ENCODE measurements at regions not wholly inside any gene's neighbourhood (a gene's known extent, or its start where the extent isn't known, plus 50 kb on each side); places are given as distances from the start of the nearest gene placed in this dataset.

DNA sequence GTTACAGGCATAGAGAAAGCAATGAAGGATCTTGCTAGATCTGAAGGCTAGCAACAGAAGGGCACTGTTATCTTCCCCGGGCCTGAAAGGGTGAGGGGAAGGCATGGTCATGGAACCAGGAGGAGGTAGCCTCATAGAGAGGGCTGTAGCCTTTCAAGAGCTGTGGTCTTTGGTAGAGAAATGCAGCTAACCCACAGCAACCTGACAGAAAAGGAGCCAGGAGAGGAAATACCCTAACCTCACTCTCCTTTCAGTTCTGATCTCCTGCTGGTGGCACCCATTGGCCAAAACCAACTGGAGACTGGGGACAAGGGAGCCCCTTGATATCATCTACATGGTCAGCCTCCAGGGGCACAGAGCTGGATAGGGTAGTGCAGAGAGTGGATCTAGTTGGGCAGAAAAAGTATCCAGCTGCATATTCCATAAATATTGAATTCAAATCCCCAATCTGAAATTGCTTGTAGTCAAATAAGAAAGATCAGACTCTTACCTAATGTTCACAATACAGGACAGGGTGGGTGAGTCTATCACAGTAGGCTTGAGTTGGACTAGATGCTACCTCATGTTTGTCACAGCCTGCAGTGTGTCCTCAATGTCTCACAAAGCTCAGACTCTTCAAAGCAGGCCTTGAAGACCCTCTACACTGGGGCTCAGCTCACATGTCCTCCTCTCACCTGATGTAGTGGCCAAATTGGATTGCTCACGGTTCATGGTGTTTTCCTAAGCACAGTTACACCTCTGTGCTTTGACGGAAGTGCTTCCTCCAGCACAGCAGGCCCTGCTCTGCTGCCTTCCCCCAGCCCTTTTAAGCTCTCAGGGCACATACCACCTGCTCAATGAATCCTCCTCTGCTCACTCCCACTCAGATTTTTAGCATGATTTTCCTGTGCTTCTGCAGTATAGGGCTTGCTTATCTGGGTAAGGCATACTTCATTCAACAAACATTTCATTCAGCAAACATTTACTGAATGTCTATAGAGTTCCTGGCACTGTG is 74.1 kb upstream of the JUN start:
- H3K4me1 Mint-ChIP-seq (ENCODE audit: low read depth): peaks cover 11% of the 10 kb centered on the region
- no peak overlapping the region for H3K4me3 Mint-ChIP-seq (ENCODE audit: unreplicated experiment)
- H3K27me3 Mint-ChIP-seq (ENCODE audit: low read depth): peaks cover 2% of the 10 kb centered on the region
- no peak overlapping the region for H3K27ac Mint-ChIP-seq (ENCODE audit: unreplicated experiment)
- no peaks in the 10 kb centered on the region for H3K9me3 Mint-ChIP-seq (ENCODE audit: low read depth)
- TF ChIP-seq, protein P1, sequence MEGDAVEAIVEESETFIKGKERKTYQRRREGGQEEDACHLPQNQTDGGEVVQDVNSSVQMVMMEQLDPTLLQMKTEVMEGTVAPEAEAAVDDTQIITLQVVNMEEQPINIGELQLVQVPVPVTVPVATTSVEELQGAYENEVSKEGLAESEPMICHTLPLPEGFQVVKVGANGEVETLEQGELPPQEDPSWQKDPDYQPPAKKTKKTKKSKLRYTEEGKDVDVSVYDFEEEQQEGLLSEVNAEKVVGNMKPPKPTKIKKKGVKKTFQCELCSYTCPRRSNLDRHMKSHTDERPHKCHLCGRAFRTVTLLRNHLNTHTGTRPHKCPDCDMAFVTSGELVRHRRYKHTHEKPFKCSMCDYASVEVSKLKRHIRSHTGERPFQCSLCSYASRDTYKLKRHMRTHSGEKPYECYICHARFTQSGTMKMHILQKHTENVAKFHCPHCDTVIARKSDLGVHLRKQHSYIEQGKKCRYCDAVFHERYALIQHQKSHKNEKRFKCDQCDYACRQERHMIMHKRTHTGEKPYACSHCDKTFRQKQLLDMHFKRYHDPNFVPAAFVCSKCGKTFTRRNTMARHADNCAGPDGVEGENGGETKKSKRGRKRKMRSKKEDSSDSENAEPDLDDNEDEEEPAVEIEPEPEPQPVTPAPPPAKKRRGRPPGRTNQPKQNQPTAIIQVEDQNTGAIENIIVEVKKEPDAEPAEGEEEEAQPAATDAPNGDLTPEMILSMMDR (IDR thresholded peaks at IDR 0.05): no peak
- H3K36me3 Mint-ChIP-seq (ENCODE audit: low read depth): no peaks in the 10 kb centered on the region
- no peak for DNase-seq (ENCODE audit: low spot score)

DNA sequence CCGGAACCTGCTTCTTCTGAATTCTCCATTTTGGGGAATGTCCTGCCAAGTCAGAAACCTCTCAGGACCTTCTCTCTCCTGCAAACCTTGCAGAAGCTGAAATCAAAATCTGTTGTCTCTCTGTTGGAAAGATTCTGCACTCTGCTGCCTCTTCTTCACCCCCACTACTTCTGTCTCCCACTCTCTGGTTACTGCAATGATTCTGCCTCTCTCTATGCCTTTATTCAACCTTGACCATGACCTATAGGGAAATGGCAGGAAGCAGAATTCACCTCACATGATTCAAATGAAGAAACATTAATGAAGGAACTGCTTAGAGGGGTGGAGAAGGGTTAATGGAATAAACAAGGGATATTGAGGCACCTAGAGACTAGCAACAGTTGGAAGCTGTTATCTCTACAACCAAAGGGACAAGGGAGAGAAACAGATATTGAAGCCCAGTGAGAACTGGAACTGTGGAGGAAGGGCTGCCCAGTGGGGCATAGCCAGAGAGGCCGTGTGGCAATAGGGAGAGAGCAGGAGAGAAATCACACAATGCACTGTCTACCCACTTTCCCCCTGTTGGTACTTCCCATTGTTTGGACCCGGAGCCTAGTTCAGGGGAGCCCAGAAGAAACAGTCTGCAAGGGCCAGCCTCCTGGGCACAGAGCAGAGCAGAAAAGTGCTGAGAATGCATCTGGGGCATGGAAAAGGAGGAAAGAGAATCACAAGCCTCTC is 76.1 kb upstream of the JUN start:
- TF ChIP-seq, protein P1 (IDR thresholded peaks at IDR 0.05): no peak
- no peak for DNase-seq (ENCODE audit: low spot score)
- H3K27me3 Mint-ChIP-seq (ENCODE audit: low read depth): peaks cover 2% of the 10 kb centered on the region
- H3K36me3 Mint-ChIP-seq (ENCODE audit: low read depth): no peaks in the 10 kb centered on the region
- no peaks in the 10 kb centered on the region for H3K9me3 Mint-ChIP-seq (ENCODE audit: low read depth)
- no peak overlapping the region for H3K27ac Mint-ChIP-seq (ENCODE audit: unreplicated experiment)
- H3K4me1 Mint-ChIP-seq (ENCODE audit: low read depth): peaks cover 11% of the 10 kb centered on the region
- no peak overlapping the region for H3K4me3 Mint-ChIP-seq (ENCODE audit: unreplicated experiment)

DNA sequence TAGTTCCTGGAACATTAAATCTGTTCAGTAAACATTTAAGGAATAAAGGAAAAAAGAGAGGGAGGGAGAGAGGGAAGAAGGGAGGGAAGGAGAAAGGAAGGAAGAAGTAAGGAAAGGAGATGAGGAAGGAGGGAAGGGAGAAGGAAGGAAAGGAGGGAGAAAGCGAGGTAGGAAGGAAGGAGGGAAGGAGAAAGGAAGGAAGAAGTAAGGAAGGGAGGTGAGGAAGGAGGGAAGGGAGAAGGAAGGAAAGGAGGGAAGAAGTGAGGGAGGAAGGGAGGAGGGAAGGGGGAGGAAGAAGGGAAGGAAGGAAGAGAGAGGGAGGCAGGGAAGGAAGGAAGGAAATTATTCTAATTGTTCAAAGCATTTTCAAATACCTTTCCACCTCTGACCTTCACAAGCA is 77.2 kb upstream of the JUN start:
- no peak for DNase-seq (ENCODE audit: low spot score)
- Mint-ChIP-seq H3K9me3 (ENCODE audit: low read depth) (no peaks in the 10 kb centered on the region), H3K27me3 (ENCODE audit: low read depth) (peaks cover 2% of the 10 kb centered on the region), H3K4me1 (ENCODE audit: low read depth) (peaks cover 3% of the 10 kb centered on the region), H3K4me3 (ENCODE audit: unreplicated experiment) (no peak overlapping the region), H3K36me3 (ENCODE audit: low read depth) (no peaks in the 10 kb centered on the region), H3K27ac (ENCODE audit: unreplicated experiment) (no peak overlapping the region)
- TF ChIP-seq, protein P1 (IDR thresholded peaks at IDR 0.05): no peak

GRCh38 chr1:58861506-58861905 is 77.7 kb upstream of the JUN start:
- peaks cover 2% of the 10 kb centered on the region for H3K27me3 Mint-ChIP-seq (ENCODE audit: low read depth)
- peaks cover 3% of the 10 kb centered on the region for H3K4me1 Mint-ChIP-seq (ENCODE audit: low read depth)
- H3K36me3 Mint-ChIP-seq (ENCODE audit: low read depth): no peaks in the 10 kb centered on the region
- no peaks in the 10 kb centered on the region for H3K9me3 Mint-ChIP-seq (ENCODE audit: low read depth)
- no peak for DNase-seq (ENCODE audit: low spot score)
- no peak overlapping the region for H3K4me3 Mint-ChIP-seq (ENCODE audit: unreplicated experiment)
- H3K27ac Mint-ChIP-seq (ENCODE audit: unreplicated experiment): no peak overlapping the region
- TF ChIP-seq, protein P1 (IDR thresholded peaks at IDR 0.05): no peak

DNA sequence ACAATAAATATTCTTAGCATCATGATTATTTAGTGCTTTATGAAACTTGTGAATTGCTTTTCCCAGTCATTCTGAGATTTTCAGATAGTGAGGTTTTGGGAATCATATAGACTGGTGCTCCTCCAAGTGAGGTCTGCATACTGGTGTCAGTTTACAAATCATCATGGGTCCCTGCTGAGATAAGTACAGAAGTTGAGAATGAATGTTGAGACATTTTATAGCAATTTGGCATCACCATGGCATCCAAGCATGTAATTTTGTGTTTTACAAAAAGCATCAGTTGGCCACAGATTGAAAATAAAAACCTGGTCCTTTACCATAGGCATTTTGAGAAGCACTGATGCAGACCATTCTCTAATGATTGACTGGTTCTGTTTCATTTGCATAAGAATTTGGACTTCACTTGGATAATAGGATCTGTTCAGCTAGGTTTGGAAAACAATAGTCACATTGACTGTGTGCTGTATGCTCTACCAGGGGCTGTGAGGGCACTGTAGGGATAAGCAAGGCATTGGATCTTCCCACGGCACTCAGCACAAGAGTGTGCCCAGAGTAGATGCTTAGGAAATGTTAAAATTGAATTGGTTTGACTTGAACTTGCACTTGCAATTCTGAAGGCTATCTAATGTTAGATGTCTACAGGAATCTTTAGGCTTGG is 79.0 kb upstream of the JUN start:
- TF ChIP-seq, protein P1 (IDR thresholded peaks at IDR 0.05): no peak
- Mint-ChIP-seq H3K4me1 (ENCODE audit: low read depth) (peaks cover 3% of the 10 kb centered on the region), H3K36me3 (ENCODE audit: low read depth) (no peaks in the 10 kb centered on the region), H3K9me3 (ENCODE audit: low read depth) (no peaks in the 10 kb centered on the region), H3K27ac (ENCODE audit: unreplicated experiment) (no peak overlapping the region), H3K27me3 (ENCODE audit: low read depth) (peaks cover 2% of the 10 kb centered on the region), H3K4me3 (ENCODE audit: unreplicated experiment) (no peak overlapping the region)
- DNase-seq (ENCODE audit: low spot score): no peak
